Tibial artery (tissue), 4 donors: ENCODE measurements at regions not wholly inside any gene's neighbourhood (a gene's known extent, or its start where the extent isn't known, plus 50 kb on each side); places are given as distances from the start of the nearest gene placed in this dataset.
"Not testable (repeated sequence)": the region's sequence is repeated elsewhere in the genome, so short reads cannot be mapped to it uniquely, and the experiment has no call there.

Source experiments
- DNase-seq, 2 donors: peaks; one replicate each; pipeline ENCODE4 v3.0.0-alpha.2; 2019
- H3K27ac ChIP-seq, 2 donors: fragments of 200-600 bp; sonication (generic) in 1 of 2; 1 replicate in 1 of 2; 2 replicates in 1 of 2; pipeline ENCODE4 v1.5.1; 2018 to 2019; ENCODE audit warnings: mild to moderate bottlenecking in 1 of 2
- H3K27me3 ChIP-seq, 2 donors: fragments of 200-600 bp; sonication (generic) in 1 of 2; one replicate each; pipeline versions ENCODE4 v1.5.1 to v1.6.0; 2016 to 2019
- H3K36me3 ChIP-seq, 3 donors: fragments of 200-600 bp; sonication (generic) in 2 of 3; one replicate each; pipeline ENCODE4 v1.5.1; 2016 to 2019; ENCODE audit warnings: mild to moderate bottlenecking in 2 of 3
- H3K4me1 ChIP-seq, 4 donors: fragments of 200-600 bp; sonication (generic) in 2 of 4; 1 replicate in 3 of 4; 2 replicates in 1 of 4; pipeline ENCODE4 v1.5.1; 2016 to 2019
- H3K4me3 ChIP-seq, 2 donors: fragments of 200-600 bp; sonication (generic) in 1 of 2; 1 replicate in 1 of 2; 2 replicates in 1 of 2; pipeline ENCODE4 v1.5.1; 2018 to 2019; ENCODE audit warnings: mild to moderate bottlenecking in 2 of 2
- H3K9me3 ChIP-seq, 3 donors: fragments of 200-600 bp; sonication (generic) in 1 of 3; one replicate each; pipeline ENCODE4 v1.5.1; 2016 to 2019
- intact Hi-C: fragments of 100-400 bp; cut with DNase I; formaldehyde crosslinking; loops from one replicate; pipeline ENCODE4 v1.15.0; 2023; ENCODE audit warnings: low total_unique reads
- TF ChIP-seq, protein P1 (sequence below), 2 experiments: fragments of 200-600 bp in 1 of 2; fragments of 450-650 bp in 1 of 2; IDR thresholded peaks; one replicate each; pipeline ENCODE4 v1.5.1; 2017 to 2019; ENCODE audit warnings: antibody characterized with exemption in 2 of 2, mild to moderate bottlenecking in 1 of 2, moderate library complexity in 1 of 2

DNA sequence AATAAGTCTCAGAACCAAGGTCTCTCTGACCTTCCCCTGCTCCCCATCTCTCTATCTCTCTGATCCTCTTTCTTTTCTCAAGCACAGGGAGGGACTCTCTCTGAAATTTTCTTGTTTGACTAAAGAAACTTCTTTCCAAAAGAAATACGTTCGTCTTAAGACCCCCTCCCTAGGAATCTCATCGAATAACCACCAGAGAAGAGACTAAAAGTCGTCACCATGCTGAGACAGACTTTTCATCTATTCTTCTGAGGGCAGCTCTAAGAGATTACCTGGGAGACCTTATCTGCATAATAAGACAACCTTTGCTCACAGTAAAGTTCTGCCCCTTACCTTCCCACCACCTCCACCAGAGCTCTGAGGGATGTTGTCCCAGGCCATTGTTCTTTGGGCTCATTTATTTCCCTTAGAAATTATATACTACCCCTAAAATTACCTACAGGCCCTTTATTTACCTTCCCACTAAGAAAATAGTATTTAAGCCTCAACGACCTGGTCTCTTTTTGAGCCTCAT is 133.7 kb upstream of the EEF2KMT start:
- Histone ChIP-seq H3K27ac (no peak overlapping the region), H3K9me3 (no peaks in the 10 kb centered on the region), H3K4me1 (no peaks in the 10 kb centered on the region), H3K27me3 (peaks cover 0 to 7% of the 10 kb centered on the region in 2 donors), H3K4me3 (no peak overlapping the region), H3K36me3 (no peaks in the 10 kb centered on the region)
- TF ChIP-seq, protein P1, sequence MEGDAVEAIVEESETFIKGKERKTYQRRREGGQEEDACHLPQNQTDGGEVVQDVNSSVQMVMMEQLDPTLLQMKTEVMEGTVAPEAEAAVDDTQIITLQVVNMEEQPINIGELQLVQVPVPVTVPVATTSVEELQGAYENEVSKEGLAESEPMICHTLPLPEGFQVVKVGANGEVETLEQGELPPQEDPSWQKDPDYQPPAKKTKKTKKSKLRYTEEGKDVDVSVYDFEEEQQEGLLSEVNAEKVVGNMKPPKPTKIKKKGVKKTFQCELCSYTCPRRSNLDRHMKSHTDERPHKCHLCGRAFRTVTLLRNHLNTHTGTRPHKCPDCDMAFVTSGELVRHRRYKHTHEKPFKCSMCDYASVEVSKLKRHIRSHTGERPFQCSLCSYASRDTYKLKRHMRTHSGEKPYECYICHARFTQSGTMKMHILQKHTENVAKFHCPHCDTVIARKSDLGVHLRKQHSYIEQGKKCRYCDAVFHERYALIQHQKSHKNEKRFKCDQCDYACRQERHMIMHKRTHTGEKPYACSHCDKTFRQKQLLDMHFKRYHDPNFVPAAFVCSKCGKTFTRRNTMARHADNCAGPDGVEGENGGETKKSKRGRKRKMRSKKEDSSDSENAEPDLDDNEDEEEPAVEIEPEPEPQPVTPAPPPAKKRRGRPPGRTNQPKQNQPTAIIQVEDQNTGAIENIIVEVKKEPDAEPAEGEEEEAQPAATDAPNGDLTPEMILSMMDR (IDR thresholded peaks at IDR 0.05), result no peak
- intact Hi-C loops, result loop anchor here (10.0 kb wide), 1 partner anchor 1413 kb away; no protein-coding TSS in a partner anchor
- no peak for DNase-seq

- no peak for DNase-seq
- Histone ChIP-seq H3K27me3 (peaks cover 0 to 6% of the 10 kb centered on the region in 2 donors), H3K9me3 (no peaks in the 10 kb centered on the region), H3K4me3 (no peak overlapping the region), H3K36me3 (no peaks in the 10 kb centered on the region), H3K4me1 (no peaks in the 10 kb centered on the region), H3K27ac (no peak overlapping the region)
- TF ChIP-seq, protein P1 (IDR thresholded peaks at IDR 0.05), result no peak
- intact Hi-C loops, result no loop called here
Measured at GRCh38 chr16:5228369-5228768, 130.8 kb upstream of the EEF2KMT start.

DNA sequence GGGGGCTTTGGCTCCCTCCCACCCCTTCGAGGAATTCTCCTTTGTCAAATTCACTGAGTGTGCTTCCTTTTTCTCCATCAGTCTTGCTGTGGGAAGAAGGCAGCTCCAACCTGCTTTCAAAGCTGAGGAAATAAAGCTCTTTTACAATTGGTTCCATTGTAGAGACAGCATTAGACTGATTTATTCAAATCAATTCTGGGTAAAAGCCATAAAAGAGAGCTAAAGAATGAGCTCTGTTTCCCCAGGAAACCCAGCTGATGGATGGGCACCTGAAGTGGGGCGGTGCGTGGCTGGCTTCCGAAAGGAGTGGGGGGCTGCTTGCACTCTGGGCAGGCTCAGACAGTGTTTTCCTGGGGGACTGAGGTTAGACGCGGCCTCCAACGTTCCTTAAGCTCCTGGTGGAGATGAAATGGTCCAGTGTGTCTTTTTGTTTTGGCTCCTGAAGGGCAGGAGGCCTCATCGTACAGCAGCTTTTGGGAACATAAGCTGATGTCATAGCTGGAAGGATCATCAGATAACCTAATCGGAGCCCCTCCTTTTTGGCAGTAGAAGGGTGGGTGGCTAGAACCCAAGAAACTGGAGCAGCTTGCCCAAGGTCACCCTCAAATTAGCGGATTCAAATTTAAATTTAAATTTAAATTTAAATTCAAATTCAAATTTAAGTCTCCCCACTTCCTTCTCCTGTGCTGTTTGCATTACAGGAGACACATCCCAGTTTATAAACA is 128.5 kb upstream of the EEF2KMT start:
- Histone ChIP-seq H3K4me3 (no peak overlapping the region), H3K27me3 (peaks cover 0 to 4% of the 10 kb centered on the region in 2 donors)
- intact Hi-C loops, result no loop called here

DNA sequence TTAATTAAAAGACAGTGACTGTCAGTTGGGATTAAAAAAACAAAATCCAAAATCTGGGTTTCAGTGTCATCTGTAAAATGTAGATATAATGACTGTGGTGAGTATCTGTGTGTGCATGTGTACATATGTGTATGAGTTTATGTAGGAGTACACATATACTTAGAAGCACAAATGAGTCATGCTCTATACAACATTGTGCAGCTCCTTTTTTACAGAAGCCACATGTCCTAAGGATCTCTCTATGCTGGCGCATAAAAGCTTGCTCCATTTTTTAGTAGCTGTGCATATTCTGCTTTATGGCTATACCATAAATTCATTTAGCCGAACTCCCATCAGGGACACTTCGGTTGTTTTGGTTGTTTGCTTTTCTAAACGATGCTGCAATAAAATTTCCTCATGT is 125.2 kb upstream of the EEF2KMT start:
- H3K36me3 ChIP-seq, result no peaks in the 10 kb centered on the region
- H3K4me3 ChIP-seq, result no peak overlapping the region
- peaks cover 0 to 4% of the 10 kb centered on the region in 2 donors for H3K27me3 ChIP-seq
- H3K9me3 ChIP-seq, result no peaks in the 10 kb centered on the region
- no peaks in the 10 kb centered on the region for H3K4me1 ChIP-seq
- DNase-seq, result no peak
- TF ChIP-seq, protein P1 (IDR thresholded peaks at IDR 0.05), result no peak
- no peak overlapping the region for H3K27ac ChIP-seq
- intact Hi-C loops, result no loop called here

More for the DNA sequence above, 128.5 kb upstream of the EEF2KMT start:
- H3K36me3 ChIP-seq, result no peaks in the 10 kb centered on the region
- H3K4me1 ChIP-seq, result no peaks in the 10 kb centered on the region
- TF ChIP-seq, protein P1 (IDR thresholded peaks at IDR 0.05), result no peak
- no peak for DNase-seq
- no peak overlapping the region for H3K27ac ChIP-seq
- no peaks in the 10 kb centered on the region for H3K9me3 ChIP-seq

DNA sequence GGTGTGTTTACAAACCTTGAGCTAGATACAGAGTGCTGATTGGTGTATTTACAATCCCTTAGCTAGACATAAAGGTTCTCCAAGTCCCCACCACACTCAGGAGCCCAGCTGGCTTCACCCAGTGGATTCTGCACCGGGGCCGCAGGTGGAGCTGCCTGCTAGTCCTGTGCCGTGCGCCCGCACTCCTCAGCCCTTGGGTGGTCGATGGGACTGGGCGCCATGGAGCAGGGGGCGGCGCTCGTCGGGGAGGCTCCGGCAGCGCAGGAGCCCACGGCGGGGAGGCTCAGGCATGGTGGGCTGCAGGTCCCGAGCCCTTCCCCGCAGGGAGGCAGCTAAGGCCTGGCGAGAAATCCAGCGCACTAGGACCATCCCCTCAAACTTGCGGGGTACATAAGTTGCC is 124.2 kb upstream of the EEF2KMT start:
- H3K27ac ChIP-seq, intact Hi-C loops, H3K4me3 ChIP-seq, H3K27me3 ChIP-seq, H3K4me1 ChIP-seq, H3K36me3 ChIP-seq, DNase-seq, H3K9me3 ChIP-seq: not testable (repeated sequence)

DNA sequence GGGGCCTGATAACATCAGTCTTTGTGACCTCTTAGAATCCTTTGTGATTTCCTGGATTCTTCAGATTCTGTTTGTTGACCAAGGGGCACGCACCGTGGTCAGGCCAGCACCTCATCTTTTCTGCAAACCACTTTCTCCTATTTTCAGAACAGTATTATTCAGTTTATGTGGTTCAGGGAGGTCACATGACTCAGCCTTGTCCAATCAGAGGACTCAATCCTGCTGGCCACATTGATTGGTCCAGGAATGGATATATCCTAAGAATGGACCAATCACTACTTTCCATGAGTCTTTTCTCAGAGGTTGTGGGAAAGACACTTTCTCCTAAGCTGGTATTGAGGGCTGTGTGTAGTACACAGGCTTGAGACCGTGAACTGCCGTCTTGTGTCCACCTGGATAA is 123.1 kb upstream of the EEF2KMT start:
- intact Hi-C loops, result no loop called here
- H3K9me3 ChIP-seq, result no peaks in the 10 kb centered on the region
- TF ChIP-seq, protein P1 (IDR thresholded peaks at IDR 0.05), result no peak
- H3K27me3 ChIP-seq, result peaks cover 0 to 4% of the 10 kb centered on the region in 2 donors
- H3K36me3 ChIP-seq, result no peaks in the 10 kb centered on the region
- H3K4me1 ChIP-seq, result no peaks in the 10 kb centered on the region
- no peak overlapping the region for H3K4me3 ChIP-seq
- DNase-seq, result no peak
- H3K27ac ChIP-seq, result no peak overlapping the region
